ENCODE measurements at regions not wholly inside any gene's neighbourhood (a gene's known extent, or its start where the extent isn't known, plus 50 kb on each side); places are given as distances from the start of the nearest gene placed in this dataset.

DNA sequence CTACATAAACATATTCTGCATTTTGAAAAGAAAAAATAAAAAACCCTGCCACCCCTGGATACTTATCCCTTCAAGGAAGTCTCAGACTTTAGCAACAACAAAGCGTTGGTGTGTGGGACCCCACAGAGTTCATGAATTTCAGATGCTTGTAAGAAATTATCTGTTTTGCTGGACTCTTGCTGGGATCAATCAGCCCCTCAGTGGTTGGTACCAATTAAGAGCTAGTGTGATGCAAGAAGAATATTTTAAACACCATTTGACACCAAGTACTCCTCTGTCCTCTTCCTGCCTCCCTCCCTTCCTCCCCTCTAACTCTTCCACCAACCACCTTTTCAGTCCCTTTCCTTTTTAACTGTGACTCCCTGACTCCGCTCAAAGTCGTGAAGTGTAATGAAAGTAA, 51.5 kb downstream of the SST start:
- no peak for DNase-seq

DNA sequence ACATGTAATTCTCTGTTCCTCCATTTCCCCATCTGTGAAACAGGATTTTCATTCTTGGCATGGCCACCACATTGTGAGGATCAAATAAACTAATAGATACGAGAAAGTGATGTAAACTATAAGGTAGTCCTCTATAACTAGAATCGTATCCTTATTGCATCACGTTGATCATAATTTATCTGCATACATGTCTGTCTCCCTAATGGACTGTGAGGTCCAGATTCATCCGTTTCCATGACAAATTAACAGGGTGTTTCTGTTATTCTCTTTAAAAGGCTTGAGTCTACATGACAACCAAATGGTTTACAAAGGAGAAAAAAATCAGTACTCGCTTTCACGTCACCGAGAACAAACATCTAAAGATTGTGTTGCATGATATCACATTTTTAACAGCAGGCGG, 53.0 kb downstream of the SST start:
- DNase-seq, result no peak

- DNase-seq, result peak; percentile 60 to 71
These were observed 53.8 kb downstream of the SST start for GRCh38 chr3:187616307-187616972.

- DNase-seq, result no peak
These were observed 54.6 kb downstream of the SST start for GRCh38 chr3:187615630-187616029.

- no peak for DNase-seq
These were observed 57.5 kb downstream of the SST start for GRCh38 chr3:187612656-187613055.

GRCh38 chr3:187610981-187611511, 59.1 kb downstream of the SST start:
- DNase-seq, result no peak

DNA sequence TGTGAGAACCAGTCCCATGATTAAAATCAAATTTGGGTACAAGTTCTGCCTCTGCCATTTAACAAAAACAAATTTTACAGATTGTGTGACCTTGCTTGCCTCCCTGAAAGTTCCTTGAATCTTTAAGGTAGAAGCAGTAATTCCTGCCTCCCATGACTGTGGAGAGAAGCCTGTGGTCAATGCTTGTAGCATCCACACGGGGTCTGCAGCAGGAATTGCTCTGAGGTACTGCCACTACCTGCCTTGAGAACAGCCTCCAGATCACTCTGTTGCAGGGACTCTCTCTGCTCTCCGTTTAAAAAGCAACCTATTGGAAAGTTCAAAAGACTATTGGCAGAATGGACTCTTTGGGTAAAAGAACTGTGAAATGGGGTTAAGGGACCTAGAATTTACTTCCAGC, 75.9 kb downstream of the SST start:
- DNase-seq, result no peak

- DNase-seq, result no peak
These were observed 76.7 kb downstream of the SST start for GRCh38 chr3:187593451-187593850.

GRCh38 chr3:187590861-187591576, 79.2 kb downstream of the SST start:
- no peak for DNase-seq

DNA sequence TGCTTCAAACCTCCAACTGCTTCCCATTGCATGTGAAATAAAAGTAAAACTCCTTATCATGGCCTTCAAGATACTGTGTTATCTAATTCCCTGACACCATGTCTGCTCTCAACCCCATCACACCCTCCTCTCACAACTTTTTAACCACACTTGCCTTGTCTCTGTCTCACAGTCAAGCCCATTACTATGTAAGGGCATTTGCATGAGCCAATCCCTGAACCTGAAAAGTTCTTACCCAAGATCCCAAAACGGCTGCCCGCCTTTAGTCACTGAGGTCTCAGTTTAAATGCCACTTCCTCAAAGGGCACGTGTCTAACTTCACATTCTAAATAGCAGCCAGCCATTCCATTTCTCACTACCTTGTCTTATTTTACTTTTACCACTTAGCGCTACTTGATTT, 83.1 kb downstream of the SST start:
- DNase-seq, result no peak

- no peak for DNase-seq
These were observed 84.0 kb downstream of the SST start for GRCh38 chr3:187586226-187586625.

DNA sequence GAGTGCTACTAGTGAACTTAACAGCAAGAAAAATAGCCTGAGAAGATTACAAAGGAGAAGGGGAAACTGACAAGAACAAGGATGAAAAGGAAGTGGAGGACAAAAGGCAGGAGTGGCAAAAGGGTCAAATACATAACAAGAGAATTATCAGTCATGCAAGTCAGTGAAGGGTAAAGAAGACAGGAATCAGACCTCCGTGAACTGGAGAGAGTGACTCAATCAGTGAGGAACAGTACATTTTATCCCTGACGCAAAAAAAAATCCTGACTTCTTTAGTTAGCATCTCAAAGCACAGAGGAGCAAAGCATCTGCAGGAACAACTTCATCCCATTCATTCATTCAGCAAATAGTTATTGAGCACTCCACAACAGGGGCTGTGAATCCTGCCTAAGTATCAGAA, 97.8 kb downstream of the SST start:
- no peak for DNase-seq

DNA sequence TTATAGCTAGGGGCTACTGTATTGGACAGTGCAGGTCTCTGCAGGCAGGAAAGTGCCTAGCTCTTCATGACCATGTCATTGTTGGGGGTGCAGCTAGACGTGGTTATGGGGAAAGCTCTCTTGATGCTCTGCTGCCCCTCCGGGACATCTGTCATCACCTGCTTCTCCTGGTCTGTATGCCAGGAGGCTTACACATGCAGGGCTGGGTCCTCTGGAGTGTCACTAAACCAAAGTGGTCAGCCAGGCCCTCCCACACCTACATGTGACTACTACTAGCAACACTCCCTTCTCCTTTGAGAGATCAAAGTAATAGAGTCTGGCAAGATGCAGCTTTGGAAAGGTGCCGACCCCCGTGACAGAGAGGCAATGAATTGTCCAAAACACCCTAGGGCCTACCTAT, 98.5 kb downstream of the SST start:
- DNase-seq, result no peak

- DNase-seq, result no peak
These were observed 99.4 kb downstream of the SST start for GRCh38 chr3:187570776-187571175.

- DNase-seq, result no peak
These were observed 102.0 kb downstream of the SST start for GRCh38 chr3:187568171-187568570.

- no peak for DNase-seq
These were observed 102.5 kb downstream of the SST start for GRCh38 chr3:187567661-187568121.

DNA sequence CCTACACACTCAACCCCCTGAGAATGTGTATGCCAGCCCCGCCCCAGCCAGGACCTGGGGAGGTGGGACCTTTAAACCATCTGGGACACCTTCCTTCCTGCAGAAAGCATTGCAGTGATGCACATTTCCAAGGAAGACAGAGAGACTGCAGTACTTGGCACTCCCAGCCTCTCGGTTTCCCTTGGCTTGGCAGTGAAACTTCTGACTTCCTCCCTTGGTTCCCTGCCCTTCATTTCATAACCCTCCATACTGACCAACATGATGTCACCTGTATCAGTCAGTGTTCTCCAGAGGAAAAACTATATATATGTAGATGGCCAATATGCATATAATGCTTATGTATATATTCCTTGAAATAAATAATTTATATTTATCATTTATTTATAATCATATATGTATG, 103.2 kb downstream of the SST start:
- no peak for DNase-seq

DNA sequence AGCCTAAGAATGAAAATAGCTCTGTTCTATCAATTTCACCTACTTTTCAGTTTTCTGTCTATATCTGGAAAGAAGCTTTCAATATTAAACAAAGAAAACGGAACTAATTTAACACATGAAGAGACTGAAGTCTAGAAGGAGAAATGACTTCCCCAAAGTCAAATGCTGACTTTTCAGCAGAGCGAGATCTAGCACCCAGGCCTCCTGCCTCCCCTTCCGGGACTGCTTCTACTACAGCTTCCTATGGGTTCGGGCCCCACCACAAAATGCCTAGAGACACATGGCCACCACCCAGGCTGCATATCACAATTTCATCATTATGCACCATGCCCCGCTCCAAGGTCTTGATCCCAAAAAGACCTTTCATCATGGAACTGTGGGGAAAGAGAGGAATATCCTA, 104.5 kb downstream of the SST start:
- DNase-seq, result no peak

DNA sequence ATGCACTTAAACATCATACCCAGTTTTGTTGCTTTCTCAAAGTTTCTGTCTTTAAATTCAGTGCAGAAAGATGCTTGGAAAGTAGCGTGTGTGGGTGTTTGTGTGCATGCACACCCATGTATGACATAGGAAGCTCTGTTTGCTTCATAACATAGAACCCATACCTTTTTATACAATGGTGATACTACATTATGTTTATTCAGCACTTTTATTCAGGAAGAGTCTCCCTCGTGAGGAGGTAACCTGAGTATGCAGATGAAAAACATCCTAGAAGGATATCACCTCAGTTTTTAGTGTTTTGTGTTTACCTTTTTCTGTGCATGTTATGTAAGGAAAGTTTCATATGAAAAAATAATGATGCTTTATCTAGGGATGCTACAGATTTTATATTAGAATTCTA, 111.2 kb downstream of the SST start:
- DNase-seq, result no peak

DNA sequence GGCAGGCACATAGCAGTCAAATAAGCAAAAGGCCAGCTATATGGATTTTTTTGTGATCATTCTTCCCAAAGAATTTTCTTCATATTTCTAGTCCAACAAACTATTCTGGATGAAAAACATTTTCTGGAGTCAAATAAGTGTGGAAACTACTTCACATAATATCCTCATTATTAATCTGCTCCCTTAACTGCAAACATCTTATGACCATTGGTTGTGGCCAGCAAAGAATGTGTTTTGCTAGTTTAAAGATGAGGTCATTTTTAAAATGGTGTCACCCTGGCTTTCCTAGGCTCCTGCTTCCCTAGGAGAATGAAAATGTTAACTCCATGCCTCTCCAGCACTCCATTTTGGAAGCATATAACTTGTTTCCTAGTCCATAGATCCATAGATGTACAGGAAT, 118.8 kb downstream of the SST start:
- DNase-seq, result no peak

GRCh38 chr3:187550446-187550845, 119.7 kb downstream of the SST start:
- no peak for DNase-seq

DNA sequence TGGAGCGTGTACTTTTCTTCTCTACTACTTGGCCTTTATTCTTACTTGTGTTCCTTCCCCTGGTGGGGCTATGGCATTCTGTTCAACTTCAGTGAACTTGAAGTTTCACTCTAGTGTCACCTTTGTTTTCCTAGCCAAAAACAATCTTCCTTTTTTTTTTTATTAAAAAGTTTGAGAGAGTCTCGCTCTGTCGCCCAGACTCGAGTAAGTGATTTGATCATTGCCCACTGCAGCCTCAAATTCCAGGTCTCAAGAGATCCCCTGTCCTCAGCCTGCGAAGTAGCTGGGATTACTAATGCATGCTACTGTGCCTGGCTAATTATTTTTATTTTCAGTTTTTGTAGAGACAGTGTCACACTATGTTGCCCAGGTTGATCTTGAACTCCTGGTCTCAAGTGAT, 124.8 kb downstream of the SST start:
- no peak for DNase-seq

- DNase-seq, result no peak
These were observed 125.9 kb downstream of the SST start for GRCh38 chr3:187544326-187544725.

DNA sequence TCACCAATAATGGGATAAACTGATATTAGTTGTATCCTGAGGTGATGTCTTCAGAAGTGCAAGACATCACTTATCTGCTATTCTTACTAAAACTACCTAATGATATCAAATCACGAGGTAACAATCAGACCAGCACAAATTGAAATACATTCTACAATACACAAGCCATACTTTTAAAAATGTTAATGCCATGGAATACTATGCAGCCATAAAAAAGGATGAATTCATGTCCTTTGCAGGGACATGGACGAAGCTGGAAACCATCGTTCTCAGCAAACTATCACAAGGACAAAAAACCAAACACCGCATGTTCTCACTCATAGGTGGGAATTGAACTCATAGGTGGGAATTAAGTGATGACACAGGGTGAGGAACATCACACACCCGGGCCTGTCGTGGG, 129.3 kb downstream of the SST start:
- no peak for DNase-seq

DNA sequence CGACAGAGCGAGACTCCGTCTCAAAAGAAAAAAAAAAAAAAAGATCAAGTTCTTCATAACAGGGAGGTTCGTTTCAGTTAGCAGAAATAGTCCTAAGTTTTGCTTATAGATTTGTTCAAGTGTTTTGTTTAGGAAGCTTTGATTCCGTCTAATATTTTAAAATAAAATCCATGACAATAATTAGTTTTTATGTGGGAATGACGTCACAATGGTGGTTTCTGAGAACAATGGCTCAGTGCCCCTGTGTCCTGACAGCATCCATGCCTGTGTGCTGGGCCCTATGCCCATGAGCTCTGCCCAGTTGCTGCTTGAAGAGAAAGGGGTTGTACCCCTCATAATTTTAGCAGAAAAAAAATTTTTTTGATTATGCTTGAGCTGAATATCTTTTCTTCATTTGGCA, 134.0 kb downstream of the SST start:
- DNase-seq, result no peak

All from activated CD4-positive, alpha-beta T cell treated with anti-CD3 and anti-CD28 coated beads, Interleukin-2, amount 50 U/mL, for 48 hours (primary cell).